Vagina (tissue), 2 donors: ENCODE measurements at regions not wholly inside any gene's neighbourhood (a gene's known extent, or its start where the extent isn't known, plus 50 kb on each side); places are given as distances from the start of the nearest gene placed in this dataset.
"Not testable (repeated sequence)": the region's sequence is repeated elsewhere in the genome, so short reads cannot be mapped to it uniquely, and the experiment has no call there.

Experiments
- DNase-seq, 2 donors: peaks; one replicate each; pipeline ENCODE4 v3.0.0-alpha.2; 2017; ENCODE audit errors: extremely low spot score in 2 of 2
- H3K27ac ChIP-seq: fragments of 200-600 bp; sonication (generic); one replicate; pipeline ENCODE4 v1.5.1; 2019
- H3K27me3 ChIP-seq: fragments of 200-600 bp; sonication (generic); one replicate; pipeline ENCODE4 v1.5.1; 2019
- H3K36me3 ChIP-seq, 2 donors: fragments of 200-600 bp; sonication (generic); one replicate each; pipeline ENCODE4 v1.5.1; 2017 to 2019
- H3K4me1 ChIP-seq: fragments of 200-600 bp; sonication (generic); one replicate; pipeline ENCODE4 v1.5.1; 2019
- H3K4me3 ChIP-seq, 2 donors: fragments of 200-600 bp; sonication (generic); 1 replicate in 1 of 2; 2 replicates in 1 of 2; pipeline ENCODE4 v1.5.1; 2016 to 2019
- H3K9me3 ChIP-seq: fragments of 200-600 bp; sonication (generic); one replicate; pipeline ENCODE4 v1.5.1; 2019
- CTCF ChIP-seq, 3 experiments: fragments of 450-650 bp in 2 of 3; fragments of 200-600 bp in 1 of 3; sonication (generic) in 1 of 3; IDR thresholded peaks; one replicate each; pipeline ENCODE4 v1.5.1; 2017 to 2019; ENCODE audit warnings: antibody characterized with exemption in 3 of 3, mild to moderate bottlenecking in 2 of 3, moderate library complexity in 2 of 3
- POLR2A ChIP-seq, 2 donors: fragments of 450-650 bp; IDR thresholded peaks; one replicate each; pipeline ENCODE4 v1.6.1; 2017; ENCODE audit warnings: antibody characterized with exemption in 2 of 2, mild to moderate bottlenecking in 2 of 2, moderate library complexity in 2 of 2
- POLR2AphosphoS5 ChIP-seq, 2 donors: sonication (generic); formaldehyde crosslinking; IDR thresholded peaks; one replicate each; pipeline ENCODE4 v1.9.0; 2017; ENCODE audit warnings: antibody characterized with exemption in 2 of 2, mild to moderate bottlenecking in 2 of 2, low read depth in 1 of 2; ENCODE audit not compliant: insufficient read depth in 1 of 2
- intact Hi-C: fragments of 100-400 bp; cut with DNase I; formaldehyde crosslinking; loops from one replicate; pipeline ENCODE4 v1.15.1; 2023

- no peaks in the 10 kb centered on the region for H3K9me3 ChIP-seq
- intact Hi-C loops, result no loop called here
- TF ChIP-seq POLR2AphosphoS5 (IDR thresholded peaks at IDR 0.05; ENCODE audit: insufficient read depth in 1 of 2, low read depth in 1 of 2) (no peak), POLR2A (IDR thresholded peaks at IDR 0.05) (no peak), CTCF (IDR thresholded peaks at IDR 0.05) (no peak)
- H3K4me3 ChIP-seq, result no peak overlapping the region
- H3K27ac ChIP-seq, result no peak overlapping the region
- no peaks in the 10 kb centered on the region for H3K4me1 ChIP-seq
- no peak for DNase-seq
- no peaks in the 10 kb centered on the region for H3K36me3 ChIP-seq
- no peaks in the 10 kb centered on the region for H3K27me3 ChIP-seq
Observed at GRCh38 chr16:60214311-60214710, 1480.2 kb upstream of the GOT2 start.

DNA sequence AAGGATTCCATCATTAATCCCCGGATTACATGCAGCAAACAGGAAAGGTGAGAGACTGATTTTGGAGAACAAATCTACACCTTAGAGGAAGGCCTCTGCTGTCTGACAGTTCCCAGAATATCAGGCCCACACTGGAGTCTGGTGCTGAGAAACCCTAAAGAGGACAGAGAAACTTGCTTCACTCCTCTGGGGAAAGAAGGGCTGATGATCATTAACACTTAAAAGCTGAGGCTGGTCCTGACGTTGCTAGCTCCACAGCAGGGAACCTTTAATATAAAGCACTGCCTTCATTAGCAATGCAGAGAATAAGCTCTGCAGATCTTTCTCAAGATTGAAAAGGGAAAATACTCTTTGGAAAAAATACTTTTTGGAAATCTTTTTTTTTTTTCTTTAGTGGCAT, 1472.4 kb upstream of the GOT2 start:
- Histone ChIP-seq H3K36me3 (no peaks in the 10 kb centered on the region), H3K4me3 (no peak overlapping the region), H3K9me3 (no peaks in the 10 kb centered on the region), H3K27me3 (no peaks in the 10 kb centered on the region), H3K27ac (no peak overlapping the region), H3K4me1 (no peaks in the 10 kb centered on the region)
- no peak for TF ChIP-seq POLR2A (IDR thresholded peaks at IDR 0.05)
- no peak for TF ChIP-seq CTCF (IDR thresholded peaks at IDR 0.05)
- TF ChIP-seq POLR2AphosphoS5 (IDR thresholded peaks at IDR 0.05; ENCODE audit: insufficient read depth in 1 of 2, low read depth in 1 of 2), result no peak
- no peak for DNase-seq
- intact Hi-C loops, result no loop called here

- no peaks in the 10 kb centered on the region for H3K9me3 ChIP-seq
- DNase-seq, result no peak
- no peaks in the 10 kb centered on the region for H3K4me1 ChIP-seq
- H3K36me3 ChIP-seq, result no peaks in the 10 kb centered on the region
- no peak overlapping the region for H3K4me3 ChIP-seq
- no peaks in the 10 kb centered on the region for H3K27me3 ChIP-seq
- H3K27ac ChIP-seq, result no peak overlapping the region
- TF ChIP-seq POLR2A (IDR thresholded peaks at IDR 0.05) (no peak), CTCF (IDR thresholded peaks at IDR 0.05) (no peak), POLR2AphosphoS5 (IDR thresholded peaks at IDR 0.05; ENCODE audit: insufficient read depth in 1 of 2, low read depth in 1 of 2) (no peak)
- intact Hi-C loops, result loop anchor here (5.0 kb wide), 1 partner anchor 1282 kb away; no protein-coding TSS in a partner anchor
Observed at GRCh38 chr16:60204181-60204580, 1470.1 kb upstream of the GOT2 start.

DNA sequence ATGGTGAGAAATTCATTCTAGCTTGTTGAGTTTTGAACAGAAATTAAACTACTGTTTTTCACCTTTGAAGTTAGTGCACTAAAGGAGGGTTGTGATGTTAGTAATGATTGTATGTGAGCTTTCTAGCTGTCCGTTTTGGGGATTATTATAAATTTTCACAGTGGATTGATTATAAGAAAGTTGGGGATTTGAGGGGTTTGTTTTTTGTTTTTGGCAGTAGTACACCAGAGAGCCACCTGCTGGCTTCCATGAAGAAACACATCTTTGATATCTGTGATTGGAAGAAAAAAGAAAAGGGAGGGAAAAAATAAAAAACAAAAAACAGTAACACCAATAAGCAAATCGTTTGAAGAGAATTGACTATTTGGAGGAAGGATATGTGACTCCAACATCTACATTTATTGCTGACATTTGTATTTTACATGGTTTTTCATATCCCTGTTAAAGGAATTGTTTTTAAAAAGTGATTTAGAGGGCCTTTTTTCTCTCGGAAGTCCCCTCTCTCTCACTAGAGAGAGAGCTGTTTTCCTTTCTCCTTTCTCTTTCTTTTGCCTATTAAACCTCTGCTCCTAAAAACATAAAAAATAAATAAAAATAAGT, 1469.5 kb upstream of the GOT2 start:
- Histone ChIP-seq H3K36me3 (no peaks in the 10 kb centered on the region), H3K4me1 (no peaks in the 10 kb centered on the region), H3K9me3 (no peaks in the 10 kb centered on the region), H3K4me3 (no peak overlapping the region), H3K27me3 (no peaks in the 10 kb centered on the region), H3K27ac (no peak overlapping the region)
- intact Hi-C loops, result loop anchor here (5.0 kb wide), 1 partner anchor 1281 kb away; no protein-coding TSS in a partner anchor
- TF ChIP-seq POLR2A (IDR thresholded peaks at IDR 0.05) (no peak), CTCF (IDR thresholded peaks at IDR 0.05) (no peak), POLR2AphosphoS5 (IDR thresholded peaks at IDR 0.05; ENCODE audit: insufficient read depth in 1 of 2, low read depth in 1 of 2) (no peak)
- DNase-seq, result no peak

GRCh38 chr16:60200729-60201128, 1466.6 kb upstream of the GOT2 start:
- not testable (repeated sequence) for H3K4me1 ChIP-seq, H3K9me3 ChIP-seq, H3K36me3 ChIP-seq, H3K27me3 ChIP-seq, H3K27ac ChIP-seq, DNase-seq, H3K4me3 ChIP-seq
- intact Hi-C loops, result loop anchor here (5.0 kb wide), 1 partner anchor 1278 kb away; no protein-coding TSS in a partner anchor
